ENCODE measurements at regions not wholly inside any gene's neighbourhood (a gene's known extent, or its start where the extent isn't known, plus 50 kb on each side); places are given as distances from the start of the nearest gene placed in this dataset.

DNA sequence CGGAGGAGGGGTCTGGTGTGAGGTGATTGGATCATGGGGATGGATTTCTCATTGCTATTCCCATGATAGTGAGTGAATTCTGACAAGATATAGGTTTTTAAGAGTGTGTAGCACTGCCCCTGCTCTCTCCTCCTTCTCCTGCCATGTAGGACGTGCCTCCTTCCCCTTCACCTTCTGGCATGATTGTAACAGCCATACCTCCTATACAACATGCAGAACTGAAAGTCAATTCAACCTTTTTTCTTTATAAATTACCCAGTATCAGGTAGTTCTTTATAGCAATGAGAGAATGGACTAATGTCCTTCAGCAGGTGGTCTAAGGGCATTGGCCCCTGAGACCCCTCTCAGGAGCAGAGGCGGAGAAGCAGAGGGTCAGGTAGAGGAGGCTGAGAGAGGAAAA lies 168.7 kb upstream of the ETV3 start:
- no peak for TF ChIP-seq EP300 (IDR thresholded peaks at IDR 0.05)
- TF ChIP-seq, protein P1, sequence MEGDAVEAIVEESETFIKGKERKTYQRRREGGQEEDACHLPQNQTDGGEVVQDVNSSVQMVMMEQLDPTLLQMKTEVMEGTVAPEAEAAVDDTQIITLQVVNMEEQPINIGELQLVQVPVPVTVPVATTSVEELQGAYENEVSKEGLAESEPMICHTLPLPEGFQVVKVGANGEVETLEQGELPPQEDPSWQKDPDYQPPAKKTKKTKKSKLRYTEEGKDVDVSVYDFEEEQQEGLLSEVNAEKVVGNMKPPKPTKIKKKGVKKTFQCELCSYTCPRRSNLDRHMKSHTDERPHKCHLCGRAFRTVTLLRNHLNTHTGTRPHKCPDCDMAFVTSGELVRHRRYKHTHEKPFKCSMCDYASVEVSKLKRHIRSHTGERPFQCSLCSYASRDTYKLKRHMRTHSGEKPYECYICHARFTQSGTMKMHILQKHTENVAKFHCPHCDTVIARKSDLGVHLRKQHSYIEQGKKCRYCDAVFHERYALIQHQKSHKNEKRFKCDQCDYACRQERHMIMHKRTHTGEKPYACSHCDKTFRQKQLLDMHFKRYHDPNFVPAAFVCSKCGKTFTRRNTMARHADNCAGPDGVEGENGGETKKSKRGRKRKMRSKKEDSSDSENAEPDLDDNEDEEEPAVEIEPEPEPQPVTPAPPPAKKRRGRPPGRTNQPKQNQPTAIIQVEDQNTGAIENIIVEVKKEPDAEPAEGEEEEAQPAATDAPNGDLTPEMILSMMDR (IDR thresholded peaks at IDR 0.05), result no peak
